ENCODE measurements at regions not wholly inside any gene's neighbourhood (a gene's known extent, or its start where the extent isn't known, plus 50 kb on each side); places are given as distances from the start of the nearest gene placed in this dataset.
"Not testable (repeated sequence)": the region's sequence is repeated elsewhere in the genome, so short reads cannot be mapped to it uniquely, and the experiment has no call there.

DNA sequence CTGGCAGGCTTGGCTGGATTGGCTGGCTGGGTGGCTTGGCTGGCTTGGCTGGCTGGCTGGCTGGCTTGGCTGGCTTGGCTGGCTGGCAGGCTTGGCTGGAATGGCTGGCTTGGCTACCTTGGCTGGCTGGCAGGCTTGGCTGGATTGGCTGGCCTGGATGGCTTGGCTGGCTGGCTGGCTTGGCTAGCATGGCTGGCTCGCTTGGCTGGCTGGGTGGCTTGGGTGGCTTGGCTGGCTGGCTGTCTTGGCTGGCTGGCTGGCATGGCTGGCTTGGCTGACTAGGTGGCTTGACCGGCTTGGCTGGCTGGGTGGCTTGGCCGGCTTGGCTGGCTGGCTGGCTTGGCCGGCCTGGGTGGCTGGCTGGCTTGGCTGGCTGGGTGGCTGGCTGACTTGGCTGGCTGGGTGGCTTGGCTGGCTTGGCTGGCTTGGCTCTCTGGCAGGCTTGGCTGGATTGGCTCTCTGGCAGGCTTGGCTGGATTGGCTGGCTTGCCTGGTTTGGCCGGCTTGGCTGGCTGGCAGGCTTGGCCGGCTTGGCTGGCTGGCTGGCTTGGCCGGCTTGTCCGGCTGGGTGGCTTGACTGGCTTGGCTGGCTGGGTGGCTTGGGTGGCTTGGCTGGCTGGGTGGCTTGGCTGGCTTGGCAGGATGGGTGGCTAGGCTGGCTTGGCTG lies 440.9 kb downstream of the GOLGA6L6 start:
- not testable (repeated sequence) for DNase-seq (ENCODE audit: low read depth, low spot score)

DNA sequence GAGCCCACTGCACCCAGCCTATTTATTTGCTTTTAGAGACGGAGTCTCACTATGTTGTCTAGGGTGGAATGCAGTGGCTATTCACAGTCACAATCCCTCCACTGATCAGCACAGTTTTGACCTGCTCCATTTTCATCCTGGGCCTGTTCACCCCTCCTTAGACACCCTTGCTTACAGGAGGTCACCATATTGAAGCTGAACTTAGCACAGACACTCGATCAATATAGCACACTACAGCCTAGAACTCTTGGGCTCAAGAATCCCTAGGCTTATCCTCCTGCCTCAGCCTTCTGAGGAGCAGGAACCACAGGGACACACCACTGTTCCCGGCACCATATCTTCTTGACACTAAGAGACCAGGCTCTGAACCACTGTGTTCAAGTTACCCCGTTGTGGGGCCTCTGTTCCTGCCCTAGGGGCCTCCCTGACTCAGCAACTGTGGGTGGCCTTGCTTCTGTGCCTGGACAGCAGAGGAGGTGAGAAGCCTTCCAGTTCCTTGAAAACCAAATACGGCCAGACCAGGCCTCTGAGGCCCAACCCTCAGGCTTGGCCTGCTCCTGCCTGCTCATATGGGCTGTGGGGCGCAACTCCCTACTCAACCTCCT lies 445.8 kb downstream of the GOLGA6L6 start:
- not testable (repeated sequence) for DNase-seq (ENCODE audit: low read depth, low spot score)

DNA sequence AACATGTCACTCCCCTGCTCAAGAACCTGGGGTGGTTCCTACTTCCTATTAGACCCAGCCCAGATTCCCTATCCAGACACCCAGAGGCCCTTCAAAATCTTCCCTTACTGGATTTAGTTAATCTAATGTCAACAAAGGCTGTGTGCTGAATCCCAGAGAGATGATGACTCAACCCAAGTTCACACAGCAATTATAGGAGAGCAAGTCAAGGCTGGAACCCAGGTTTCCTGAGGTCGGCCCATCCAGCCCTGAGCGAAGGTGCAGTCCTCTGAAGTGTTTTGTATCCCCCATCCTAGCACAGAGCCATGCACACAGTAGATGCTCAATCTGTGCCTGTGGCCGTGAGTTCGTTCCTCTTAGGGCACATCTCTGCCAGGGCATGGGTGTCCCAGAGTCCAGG lies 452.1 kb downstream of the GOLGA6L6 start:
- not testable (repeated sequence) for DNase-seq (ENCODE audit: low read depth, low spot score)

DNA sequence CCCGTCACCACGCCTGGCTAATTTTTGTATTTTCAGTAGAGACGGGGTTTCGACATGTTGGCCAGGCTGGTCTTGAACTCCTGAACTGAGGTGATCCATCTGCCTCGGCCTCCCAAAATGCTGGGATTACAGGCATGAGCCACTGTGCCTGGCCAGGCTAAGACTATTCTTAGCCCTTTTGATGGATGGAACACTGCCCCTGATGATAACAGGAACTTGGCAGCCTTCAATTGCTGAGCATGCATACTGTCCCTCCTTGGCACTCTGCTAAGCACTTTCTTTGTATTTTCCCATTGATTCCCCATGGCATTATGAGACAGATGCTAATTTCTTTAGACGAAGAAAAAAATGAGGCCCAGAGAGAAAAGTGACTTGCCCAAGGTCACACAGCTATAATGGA lies 457.6 kb downstream of the GOLGA6L6 start:
- DNase-seq (ENCODE audit: low read depth, low spot score), result not testable (repeated sequence)

DNA sequence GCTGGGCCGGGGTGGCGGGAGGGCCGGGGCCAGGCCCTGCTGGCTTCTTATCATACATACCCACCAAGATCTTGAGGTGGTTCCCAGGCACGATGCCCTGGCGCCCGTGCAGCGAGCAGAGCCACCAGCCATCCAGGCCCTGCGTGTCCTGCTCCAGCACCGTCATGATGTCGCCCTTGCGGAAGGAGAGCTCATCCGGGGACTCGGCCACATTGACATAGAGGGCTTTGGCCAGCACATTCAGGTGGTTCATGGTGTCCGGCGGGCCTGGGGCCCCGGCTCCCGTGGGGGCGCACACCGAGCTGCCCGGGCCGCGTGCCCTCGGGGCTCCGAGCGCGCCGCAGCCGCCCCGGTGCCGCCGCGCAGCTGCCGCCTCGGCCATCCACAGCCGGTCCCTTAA lies 467.5 kb downstream of the GOLGA6L6 start:
- not testable (repeated sequence) for DNase-seq (ENCODE audit: low read depth, low spot score)

DNA sequence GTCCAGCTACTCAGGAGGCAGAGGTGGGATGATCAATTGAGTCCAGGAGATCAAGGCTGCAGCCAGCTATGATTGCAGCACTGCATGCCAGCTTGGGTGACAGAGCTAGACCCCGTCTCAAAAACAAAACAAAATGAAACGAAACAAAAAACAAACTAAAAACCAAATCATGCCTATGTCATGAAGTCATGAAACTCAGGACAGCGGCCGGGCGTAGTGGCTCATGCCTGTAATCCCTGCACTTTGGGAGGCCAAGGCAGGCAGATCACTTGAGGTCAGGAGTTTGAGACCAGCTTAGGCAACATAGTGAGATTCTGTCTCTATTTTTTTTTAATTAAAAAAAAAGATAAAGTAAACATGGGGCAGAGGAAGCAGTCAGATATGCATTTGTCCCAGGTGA lies 472.6 kb downstream of the GOLGA6L6 start:
- DNase-seq (ENCODE audit: low read depth, low spot score), result not testable (repeated sequence)

DNA sequence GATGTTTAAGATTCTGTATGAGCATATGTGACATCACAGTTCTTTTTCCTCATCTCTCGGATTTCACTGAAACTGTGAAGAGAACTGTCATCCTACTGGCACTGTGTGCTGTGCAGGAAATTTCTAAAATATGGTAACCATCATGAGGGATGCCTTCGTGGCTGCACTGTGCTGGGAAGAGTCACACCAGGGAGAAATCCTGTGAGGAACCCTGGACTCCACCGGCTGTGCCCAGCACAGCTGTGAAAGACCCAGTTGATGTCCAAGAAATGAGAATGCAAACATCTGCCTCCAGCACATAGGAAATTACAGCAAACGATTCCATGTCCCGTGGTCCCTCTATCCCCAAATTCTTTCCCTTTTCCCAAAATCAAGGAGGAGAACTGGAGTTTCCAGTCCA lies 475.4 kb downstream of the GOLGA6L6 start:
- not testable (repeated sequence) for DNase-seq (ENCODE audit: low read depth, low spot score)

DNA sequence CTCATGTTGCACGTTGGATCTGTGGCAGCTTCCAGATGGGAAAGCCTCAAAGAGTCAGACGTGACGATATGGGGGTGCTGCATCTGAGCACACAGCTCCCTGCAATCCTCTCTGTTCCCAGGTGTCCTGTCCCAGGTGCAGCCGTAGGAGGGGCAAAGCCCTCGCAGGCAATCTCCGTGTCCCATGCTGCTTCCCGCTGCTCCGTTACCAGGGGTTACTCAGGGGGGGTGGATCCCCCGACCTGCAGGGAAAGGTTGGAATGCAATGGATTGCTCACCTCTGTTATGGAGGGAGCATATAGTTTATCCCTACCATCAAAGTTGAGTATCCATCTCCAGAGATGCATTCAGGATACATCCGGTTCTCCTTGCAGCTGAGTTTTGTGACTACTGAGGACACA lies 476.1 kb downstream of the GOLGA6L6 start:
- DNase-seq (ENCODE audit: low read depth, low spot score), result not testable (repeated sequence)

DNA sequence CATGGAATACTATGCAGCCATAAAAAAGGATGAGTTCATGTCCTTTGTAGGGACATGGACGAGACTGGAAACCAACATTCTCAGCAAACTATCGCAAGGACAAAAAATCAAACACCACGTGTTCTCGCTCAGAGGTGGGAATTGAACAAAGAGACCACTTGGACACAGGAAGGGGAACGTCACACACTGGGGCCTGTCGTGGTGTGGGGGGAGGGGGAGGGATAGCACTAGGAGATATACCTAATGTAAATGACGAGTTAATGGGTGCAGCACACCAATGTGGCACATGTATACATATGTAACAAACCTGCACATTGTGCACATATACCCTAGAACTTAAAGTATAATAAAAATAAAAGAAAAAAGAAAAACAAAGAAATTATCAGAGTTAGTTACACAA lies 478.4 kb downstream of the GOLGA6L6 start:
- DNase-seq (ENCODE audit: low read depth, low spot score), result not testable (repeated sequence)

DNA sequence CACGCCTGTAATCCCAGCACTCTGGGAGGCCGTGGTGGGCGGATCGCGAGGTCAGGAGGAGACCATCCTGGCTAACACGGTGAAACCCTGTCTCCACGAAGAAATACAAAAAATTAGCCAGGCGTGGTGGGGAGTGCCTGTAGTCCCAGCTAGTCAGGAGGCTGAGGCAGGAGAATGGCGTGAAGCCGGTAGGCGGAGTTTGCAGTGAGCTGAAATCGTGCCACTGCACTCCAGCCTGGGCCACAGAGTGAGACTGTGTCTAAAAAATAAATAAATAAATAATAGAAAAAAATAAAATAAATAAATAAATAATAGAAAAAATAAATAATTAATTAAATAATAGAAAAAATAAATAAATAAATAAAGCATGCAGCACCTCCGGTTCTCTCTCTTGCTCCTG lies 480.8 kb downstream of the GOLGA6L6 start:
- DNase-seq (ENCODE audit: low read depth, low spot score), result not testable (repeated sequence)

DNA sequence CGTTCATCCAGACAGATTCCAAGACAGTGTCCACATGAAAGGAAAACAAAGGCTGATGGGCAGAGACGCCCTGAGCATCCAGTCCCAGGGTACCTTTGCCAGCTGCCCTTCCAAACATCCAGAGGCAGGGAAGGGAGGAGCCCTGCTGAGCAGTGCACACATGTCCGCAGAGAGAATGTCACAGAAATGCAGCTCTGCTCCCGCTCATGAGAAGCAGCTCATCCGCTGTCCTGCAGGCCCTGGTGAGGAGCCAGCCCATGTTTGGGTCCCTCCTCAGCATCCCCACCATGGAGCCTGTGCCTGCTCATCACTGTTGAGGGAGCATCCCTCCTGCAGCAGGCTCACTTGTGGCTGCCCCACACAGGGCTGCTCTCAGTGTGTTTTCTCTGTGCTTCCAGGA lies 484.7 kb downstream of the GOLGA6L6 start:
- not testable (repeated sequence) for DNase-seq (ENCODE audit: low read depth, low spot score)

DNA sequence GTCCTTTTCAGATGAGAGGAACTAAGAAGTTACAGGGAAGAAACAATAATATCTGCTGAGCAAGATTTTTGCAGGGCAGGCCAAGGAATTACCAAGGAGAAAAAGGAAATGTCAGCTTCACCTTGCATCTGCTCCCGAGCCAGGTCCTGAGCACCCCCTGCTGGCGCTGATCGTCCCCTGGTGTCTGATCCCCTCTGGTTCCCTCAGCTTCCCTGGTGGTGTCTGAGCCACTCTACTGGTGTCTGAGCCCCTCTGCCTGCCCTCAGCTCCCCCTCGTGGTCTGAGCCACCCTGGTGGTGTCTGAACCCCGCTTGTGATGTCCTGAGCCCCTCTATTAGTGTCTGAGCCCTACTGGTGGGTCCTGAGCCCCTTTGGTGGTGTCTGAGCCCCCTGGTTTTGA lies 485.7 kb downstream of the GOLGA6L6 start:
- DNase-seq (ENCODE audit: low read depth, low spot score), result not testable (repeated sequence)

DNA sequence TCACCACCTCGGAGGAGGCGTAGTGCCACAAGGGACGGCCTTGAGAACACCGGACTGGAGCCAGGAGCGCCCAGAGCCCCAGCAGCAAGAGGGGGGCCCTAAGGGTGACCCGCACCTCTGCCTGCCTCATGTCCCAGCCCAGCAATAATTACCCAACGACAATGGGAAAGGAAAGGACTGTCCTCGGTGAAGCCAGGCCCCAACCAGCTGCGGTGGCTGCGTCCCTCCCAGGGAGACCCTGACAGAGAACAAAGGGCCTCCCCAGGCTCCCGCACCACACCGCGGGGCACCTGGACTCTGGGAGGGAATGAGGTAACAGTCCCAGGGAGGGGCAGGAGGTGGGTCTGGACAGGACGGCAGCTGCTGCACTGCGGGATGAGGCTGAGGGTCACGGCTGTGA lies 493.4 kb downstream of the GOLGA6L6 start:
- DNase-seq (ENCODE audit: low read depth, low spot score), result not testable (repeated sequence)

DNA sequence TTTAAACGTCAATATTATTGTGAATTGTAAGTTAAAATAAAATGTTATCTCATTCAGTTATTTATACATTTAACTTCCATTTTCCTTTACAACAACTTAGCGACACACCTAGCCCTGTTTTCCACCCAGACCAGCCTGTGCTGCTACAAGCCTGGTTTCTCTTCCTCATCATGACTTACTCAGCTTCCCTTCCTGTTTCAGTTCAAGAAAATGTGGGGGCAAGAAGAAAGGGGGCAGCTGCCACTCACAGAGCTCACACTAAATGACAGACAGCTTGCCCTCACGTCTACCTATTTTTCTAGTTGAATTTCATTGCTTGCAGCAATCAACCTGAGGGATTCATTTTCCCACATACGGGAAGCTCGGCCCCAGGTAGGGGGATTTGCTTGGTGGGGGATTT lies 496.4 kb downstream of the GOLGA6L6 start:
- not testable (repeated sequence) for DNase-seq (ENCODE audit: low read depth, low spot score)

DNA sequence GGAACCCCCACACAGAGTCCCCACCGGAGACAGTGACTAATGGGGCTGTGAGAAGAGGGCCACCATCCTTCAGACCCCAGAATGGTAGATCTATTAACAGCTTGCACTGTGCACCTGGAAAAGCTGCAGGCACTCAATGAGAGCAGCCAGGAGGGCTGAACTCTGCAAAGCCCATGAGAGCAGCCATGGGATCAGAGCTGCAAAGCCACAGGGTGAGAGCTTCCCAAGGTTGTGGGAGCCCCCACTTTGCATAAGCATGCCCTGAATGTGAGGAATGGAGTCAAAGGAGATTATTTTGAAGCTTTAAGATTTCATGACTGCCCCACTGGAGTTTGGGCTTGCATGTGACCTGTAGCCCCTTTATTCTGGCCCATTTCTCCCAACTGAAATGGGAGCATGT lies 500.9 kb downstream of the GOLGA6L6 start:
- DNase-seq (ENCODE audit: low read depth, low spot score), result not testable (repeated sequence)

DNA sequence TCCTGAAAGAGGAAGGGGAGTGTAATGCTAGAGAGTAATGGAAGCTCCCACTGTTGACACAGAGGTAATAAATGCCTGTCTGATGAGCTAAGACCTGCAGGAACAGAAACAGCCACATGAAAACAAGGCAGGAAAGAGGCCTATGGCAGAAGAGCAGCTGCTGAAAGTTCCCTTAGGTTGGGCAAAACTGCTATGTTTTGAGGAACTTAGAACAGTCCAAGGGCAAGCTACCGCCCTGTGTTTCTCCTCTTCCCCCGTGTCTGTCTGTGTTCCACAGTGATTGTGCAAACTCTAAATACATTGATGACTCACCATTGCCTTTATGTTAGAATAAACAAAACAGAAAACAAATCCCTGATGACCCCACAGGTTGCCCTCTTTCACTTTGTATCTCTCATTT lies 516.6 kb downstream of the GOLGA6L6 start:
- DNase-seq (ENCODE audit: low read depth, low spot score), result not testable (repeated sequence)

DNA sequence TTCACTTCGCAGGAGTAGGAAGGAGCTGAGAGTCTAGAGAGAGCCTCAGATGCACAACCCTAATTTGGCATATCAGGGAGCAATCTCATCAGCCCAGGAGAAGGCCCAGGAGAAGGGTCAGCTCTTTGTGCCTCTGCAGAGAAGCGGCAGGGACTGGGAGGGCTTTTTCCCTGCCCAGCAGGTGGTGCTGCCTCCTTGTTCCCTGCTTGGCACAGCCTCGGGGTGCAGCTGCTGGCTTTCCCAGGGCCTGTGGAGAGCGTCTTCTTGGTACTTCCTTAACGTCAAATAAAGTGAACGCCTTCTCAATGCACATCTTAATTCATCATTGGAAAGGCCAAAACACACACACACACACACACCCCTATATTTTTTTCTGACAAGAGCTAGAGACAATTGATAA lies 519.3 kb downstream of the GOLGA6L6 start:
- DNase-seq (ENCODE audit: low read depth, low spot score), result not testable (repeated sequence)

DNA sequence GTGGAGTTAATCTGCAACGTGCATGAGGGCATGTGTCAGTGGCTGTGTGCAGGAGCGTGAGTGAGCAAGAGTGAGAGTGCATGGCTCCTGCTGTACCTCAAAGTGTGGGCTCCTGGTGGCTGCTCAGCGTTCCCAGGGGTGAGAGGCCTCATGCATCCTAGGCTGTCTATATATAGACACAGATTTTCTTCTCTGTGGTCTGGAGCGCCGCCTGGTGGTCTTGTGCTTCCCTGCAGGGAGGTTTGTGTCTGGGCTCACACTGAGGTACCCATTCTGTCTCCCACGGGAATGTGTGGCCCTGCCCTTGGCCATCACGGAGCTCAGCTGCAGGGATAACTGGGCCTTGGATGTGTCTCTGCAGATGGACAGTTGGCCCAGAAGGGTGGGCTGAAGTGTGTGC lies 520.2 kb downstream of the GOLGA6L6 start:
- DNase-seq (ENCODE audit: low read depth, low spot score), result not testable (repeated sequence)

DNA sequence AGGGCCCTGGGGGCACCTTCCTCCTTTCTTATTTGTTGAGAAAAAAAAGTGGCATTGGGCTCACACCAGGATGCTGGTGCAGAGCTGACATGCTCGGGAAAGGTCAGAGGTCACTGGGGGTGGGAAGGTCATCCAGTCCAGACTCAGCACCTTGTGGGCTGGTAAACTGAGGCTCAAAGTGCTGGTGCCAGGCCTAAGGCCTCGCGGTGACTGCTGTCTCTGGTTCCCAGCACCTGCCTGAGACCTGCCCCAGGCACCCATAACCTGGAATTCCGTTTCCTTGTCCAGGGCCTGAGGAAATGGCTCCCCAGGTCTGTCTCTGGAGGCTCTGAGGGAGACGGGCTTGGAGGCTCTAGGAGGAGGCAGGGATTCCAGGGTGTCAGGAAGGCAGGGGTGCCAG lies 521.0 kb downstream of the GOLGA6L6 start:
- DNase-seq (ENCODE audit: low read depth, low spot score), result not testable (repeated sequence)

DNA sequence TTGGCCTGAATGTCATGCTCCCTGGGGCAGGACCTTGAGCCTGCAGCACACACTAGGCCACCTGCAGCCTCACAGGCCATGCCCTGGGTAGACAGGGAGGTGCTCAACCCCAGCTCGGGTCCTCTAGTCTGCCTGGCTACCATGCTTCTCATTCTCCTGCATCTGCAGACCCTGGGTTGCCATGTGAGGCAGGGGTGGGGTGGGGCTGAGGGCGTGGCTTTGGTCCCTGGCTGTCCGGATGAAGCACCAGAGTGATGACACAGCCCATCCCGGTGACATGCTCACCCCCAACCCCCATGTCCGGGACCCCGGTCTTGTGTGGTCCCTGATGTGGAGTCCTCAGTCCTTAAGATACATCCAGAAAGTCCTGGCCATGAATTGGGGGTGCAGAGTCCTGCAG lies 521.8 kb downstream of the GOLGA6L6 start:
- DNase-seq (ENCODE audit: low read depth, low spot score), result not testable (repeated sequence)

DNA sequence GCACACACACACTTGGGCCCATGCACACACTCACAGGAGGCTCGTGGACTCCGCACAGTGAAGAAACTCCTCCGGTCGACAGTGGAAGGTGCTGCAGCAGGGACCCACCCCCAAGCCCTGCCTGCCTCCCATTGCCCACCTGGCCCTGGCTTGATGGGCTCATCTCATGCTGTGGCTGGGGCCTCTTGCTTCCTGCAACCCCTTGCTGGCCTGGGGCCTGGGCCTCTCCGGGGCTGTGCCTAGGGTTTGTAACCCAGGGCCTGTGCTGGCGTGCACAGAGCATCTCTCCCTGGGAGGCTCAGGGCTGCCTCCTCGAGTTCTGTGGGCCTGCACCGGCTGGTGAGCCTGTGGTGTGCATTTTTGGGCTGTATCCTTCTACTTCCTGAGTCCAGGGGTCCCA lies 524.0 kb downstream of the GOLGA6L6 start:
- not testable (repeated sequence) for DNase-seq (ENCODE audit: low read depth, low spot score)

DNA sequence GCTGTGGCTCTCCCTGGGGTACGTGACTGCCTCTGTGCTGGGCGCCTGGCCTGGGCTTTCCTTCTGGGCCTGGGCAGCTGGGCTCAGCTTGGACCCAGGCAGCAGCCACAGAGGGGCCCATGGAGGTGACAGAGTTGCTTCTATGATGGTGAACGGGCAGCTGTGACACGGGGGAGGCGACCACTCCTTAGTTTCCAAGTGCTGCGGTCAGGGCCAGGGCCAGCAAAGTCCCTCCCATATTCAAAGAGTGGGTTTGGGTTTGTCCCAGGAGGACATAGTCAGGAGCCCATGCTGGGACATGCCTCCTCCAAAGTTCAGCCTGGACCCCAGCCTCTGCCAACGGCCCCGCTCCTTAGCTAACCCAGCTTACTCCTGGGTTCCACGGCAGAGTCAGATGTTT lies 524.7 kb downstream of the GOLGA6L6 start:
- not testable (repeated sequence) for DNase-seq (ENCODE audit: low read depth, low spot score)

DNA sequence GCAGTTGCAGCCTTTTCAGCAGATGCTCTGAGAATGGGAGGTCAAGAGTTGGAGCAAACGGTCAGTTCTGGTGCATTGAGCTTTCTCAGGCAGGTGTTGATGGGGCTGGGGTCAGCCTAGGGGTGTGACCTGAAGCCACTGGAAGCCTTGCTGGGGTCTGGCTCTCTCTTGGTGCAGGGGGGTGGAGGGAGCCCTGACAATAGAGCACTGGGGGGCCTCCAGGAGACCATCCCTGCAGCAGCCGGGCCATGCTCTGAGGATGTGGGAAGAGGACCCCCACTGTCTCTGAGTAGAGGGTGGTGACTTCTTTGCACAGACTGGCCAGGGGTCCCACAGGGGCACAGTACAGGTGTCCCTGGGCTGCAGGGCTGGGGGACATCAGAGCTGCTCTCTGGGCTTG lies 528.8 kb downstream of the GOLGA6L6 start:
- not testable (repeated sequence) for DNase-seq (ENCODE audit: low read depth, low spot score)

Data from ELF-1 (cell line).